ENCODE measurements at regions not wholly inside any gene's neighbourhood (a gene's known extent, or its start where the extent isn't known, plus 50 kb on each side); places are given as distances from the start of the nearest gene placed in this dataset.

GRCh38 chr1:184161071-184161698 lies 109.7 kb downstream of the TSEN15 start:
- CTCF ChIA-PET = no interaction called here
- no peak overlapping the region for H3K9ac ChIP-seq (ENCODE audit: low read length)
- no peaks in the 10 kb centered on the region for H3K27me3 ChIP-seq (replicated peaks in 1 of 4; ENCODE audit: control extremely low read depth in 1 of 4, control insufficient read depth in 3 of 4, insufficient read depth in 4 of 4, low read length in 3 of 4)
- peaks cover 4% of the 10 kb centered on the region for H3K27me3 Mint-ChIP-seq
- H2AFZ ChIP-seq (ENCODE audit: insufficient read depth, low read depth, low read length, poor library complexity, severe bottlenecking) = no peak overlapping the region
- H3K9me3 ChIP-seq (ENCODE audit: control extremely low read depth in 1 of 3, control insufficient read depth in 2 of 3, insufficient read depth in 1 of 3, low read length in 2 of 3) = peaks cover 0 to 4% (median 0%) of the 10 kb centered on the region in 3 donors
- no peaks in the 10 kb centered on the region for H4K20me1 ChIP-seq (ENCODE audit: control insufficient read depth, insufficient read depth, low read length, poor library complexity, severe bottlenecking)
- DNase-seq (no peak), ATAC-seq (ENCODE audit: low read depth) (no peak)
- POLR2A ChIA-PET = no interaction called here
- H3K36me3 ChIP-seq (replicated peaks in 1 of 2; ENCODE audit: control extremely low read depth in 1 of 2, control insufficient read depth in 1 of 2, extremely low read depth in 1 of 2, insufficient read depth in 2 of 2, low read length in 1 of 2) = no peaks in the 10 kb centered on the region
- no peak overlapping the region for H3K27ac Mint-ChIP-seq
- H3K4me1 ChIP-seq (ENCODE audit: control insufficient read depth in 2 of 2, insufficient read depth in 2 of 2, low read length in 2 of 2) = no peaks in the 10 kb centered on the region
- H3K4me1 Mint-ChIP-seq = peaks cover 5% of the 10 kb centered on the region
- TF ChIP-seq EZH2 (IDR thresholded peaks at IDR 0.05; ENCODE audit: borderline replicate concordance, insufficient read depth, low read depth, low read length, poor library complexity, severe bottlenecking) = no peak
- no peak for TF ChIP-seq CTCF (IDR thresholded peaks at IDR 0.05)
- no peak overlapping the region for H3K4me3 ChIP-seq (ENCODE audit: control extremely low read depth in 1 of 5, extremely low read depth in 1 of 5, insufficient read depth in 1 of 5, low read depth in 2 of 5, low read length in 4 of 5)
- H3K4me2 ChIP-seq (replicated peaks; ENCODE audit: low read depth, low read length, poor library complexity, severe bottlenecking) = no peak overlapping the region
- no peak overlapping the region for H3K27ac ChIP-seq (ENCODE audit: low read length in 2 of 2)
- 85% methylated on average over 2 of the region's 3 CpGs for WGBS (ENCODE audit: insufficient coverage)
- H3K79me2 ChIP-seq (ENCODE audit: control insufficient read depth, insufficient read depth, low read length) = no peaks in the 10 kb centered on the region
- intact Hi-C loops (cut with micrococcal nuclease) = no loop called here
- H3K4me3 Mint-ChIP-seq = no peak overlapping the region
- H3K9me3 Mint-ChIP-seq (ENCODE audit: insufficient read depth) = no peaks in the 10 kb centered on the region

GRCh38 chr1:184162281-184162680 lies 110.8 kb downstream of the TSEN15 start:
- Histone ChIP-seq H2AFZ (ENCODE audit: insufficient read depth, low read depth, low read length, poor library complexity, severe bottlenecking) (no peak overlapping the region), H3K4me1 (ENCODE audit: control insufficient read depth in 2 of 2, insufficient read depth in 2 of 2, low read length in 2 of 2) (no peaks in the 10 kb centered on the region), H3K9me3 (ENCODE audit: control extremely low read depth in 1 of 3, control insufficient read depth in 2 of 3, insufficient read depth in 1 of 3, low read length in 2 of 3) (peaks cover 0 to 4% (median 0%) of the 10 kb centered on the region in 3 donors), H3K36me3 (replicated peaks in 1 of 2; ENCODE audit: control extremely low read depth in 1 of 2, control insufficient read depth in 1 of 2, extremely low read depth in 1 of 2, insufficient read depth in 2 of 2, low read length in 1 of 2) (no peaks in the 10 kb centered on the region), H3K27ac (ENCODE audit: low read length in 2 of 2) (no peak overlapping the region), H4K20me1 (ENCODE audit: control insufficient read depth, insufficient read depth, low read length, poor library complexity, severe bottlenecking) (no peaks in the 10 kb centered on the region), H3K27me3 (replicated peaks in 1 of 4; ENCODE audit: control extremely low read depth in 1 of 4, control insufficient read depth in 3 of 4, insufficient read depth in 4 of 4, low read length in 3 of 4) (no peaks in the 10 kb centered on the region), H3K4me3 (ENCODE audit: control extremely low read depth in 1 of 5, extremely low read depth in 1 of 5, insufficient read depth in 1 of 5, low read depth in 2 of 5, low read length in 4 of 5) (no peak overlapping the region), H3K9ac (ENCODE audit: low read length) (no peak overlapping the region), H3K4me2 (replicated peaks; ENCODE audit: low read depth, low read length, poor library complexity, severe bottlenecking) (no peak overlapping the region), H3K79me2 (ENCODE audit: control insufficient read depth, insufficient read depth, low read length) (no peaks in the 10 kb centered on the region)
- CTCF ChIA-PET = no interaction called here
- ATAC-seq (ENCODE audit: low read depth) (no peak), DNase-seq (no peak)
- H3K27me3 Mint-ChIP-seq = no peaks in the 10 kb centered on the region
- intact Hi-C loops (cut with micrococcal nuclease) = no loop called here
- WGBS (ENCODE audit: insufficient coverage) = 99% methylated on average over 8 of the region's 9 CpGs
- H3K27ac Mint-ChIP-seq = no peak overlapping the region
- peaks cover 5% of the 10 kb centered on the region for H3K4me1 Mint-ChIP-seq
- no peak overlapping the region for H3K4me3 Mint-ChIP-seq
- TF ChIP-seq EZH2 (IDR thresholded peaks at IDR 0.05; ENCODE audit: borderline replicate concordance, insufficient read depth, low read depth, low read length, poor library complexity, severe bottlenecking) = no peak
- TF ChIP-seq CTCF (IDR thresholded peaks at IDR 0.05) = no peak
- POLR2A ChIA-PET = no interaction called here
- H3K9me3 Mint-ChIP-seq (ENCODE audit: insufficient read depth) = no peaks in the 10 kb centered on the region
